ENCODE measurements at regions not wholly inside any gene's neighbourhood (a gene's known extent, or its start where the extent isn't known, plus 50 kb on each side); places are given as distances from the start of the nearest gene placed in this dataset.

DNA sequence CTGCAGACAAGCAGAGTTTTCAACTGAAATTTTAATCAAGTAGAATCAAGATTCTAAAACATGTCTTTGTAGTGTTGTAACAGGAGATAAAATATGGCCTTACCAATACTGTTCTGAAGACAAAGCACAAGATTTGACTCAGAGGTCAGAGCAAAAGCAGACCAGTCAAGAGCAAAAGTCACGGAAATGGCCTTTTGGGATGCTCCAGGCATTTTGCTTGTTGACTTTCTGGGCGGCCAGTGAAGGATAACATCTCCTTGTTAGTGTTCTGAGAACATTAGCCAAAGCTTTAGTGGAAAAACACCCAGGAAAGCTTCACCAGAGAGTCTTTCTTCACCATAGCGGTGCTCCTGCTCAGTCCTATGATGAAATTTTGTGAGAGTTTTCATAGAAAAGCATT is 590.6 kb downstream of the ARL4A start:
- no peak for TF ChIP-seq CEBPB (IDR thresholded peaks at IDR 0.05; ENCODE audit: low read depth)
- TF ChIP-seq CTCF (IDR thresholded peaks at IDR 0.05 in 2 of 3, conservative IDR thresholded peaks at IDR 0.05 in 1 of 3; ENCODE audit: borderline replicate concordance in 1 of 3, insufficient read depth in 1 of 3, low read depth in 2 of 3, low read length in 2 of 3) = no peak
- TF ChIP-seq MAX (IDR thresholded peaks at IDR 0.05) = no peak
- no peak for TF ChIP-seq POLR2A (IDR thresholded peaks at IDR 0.05; ENCODE audit: borderline replicate concordance, extremely low read depth, insufficient read depth, insufficient read length)
- no peak for TF ChIP-seq REST (IDR thresholded peaks at IDR 0.05; ENCODE audit: low read depth)

Measured in HCT116 (cell line).